AG10803 (cell line): ENCODE measurements at regions not wholly inside any gene's neighbourhood (a gene's known extent, or its start where the extent isn't known, plus 50 kb on each side); places are given as distances from the start of the nearest gene placed in this dataset.
"Not testable (repeated sequence)": the region's sequence is repeated elsewhere in the genome, so short reads cannot be mapped to it uniquely, and the experiment has no call there.

ENCODE experiments used
- DNase-seq: peaks from one replicate; pipeline ENCODE4 v3.0.0; 2010; ENCODE audit warnings: low read depth
- H3K4me3 ChIP-seq: 2 replicates; pipeline ENCODE4 v1.5.1; 2011; ENCODE audit warnings: mild to moderate bottlenecking, low read length, control low read depth
- TF ChIP-seq, protein P1 (sequence below): conservative IDR thresholded peaks from 2 replicates; pipeline ENCODE4 v1.5.1; 2011; ENCODE audit warnings: mild to moderate bottlenecking, low read length, control low read depth, inconsistent platforms

- peak; percentile 45 for DNase-seq
- H3K4me3 ChIP-seq = no peak overlapping the region
- TF ChIP-seq, protein P1, sequence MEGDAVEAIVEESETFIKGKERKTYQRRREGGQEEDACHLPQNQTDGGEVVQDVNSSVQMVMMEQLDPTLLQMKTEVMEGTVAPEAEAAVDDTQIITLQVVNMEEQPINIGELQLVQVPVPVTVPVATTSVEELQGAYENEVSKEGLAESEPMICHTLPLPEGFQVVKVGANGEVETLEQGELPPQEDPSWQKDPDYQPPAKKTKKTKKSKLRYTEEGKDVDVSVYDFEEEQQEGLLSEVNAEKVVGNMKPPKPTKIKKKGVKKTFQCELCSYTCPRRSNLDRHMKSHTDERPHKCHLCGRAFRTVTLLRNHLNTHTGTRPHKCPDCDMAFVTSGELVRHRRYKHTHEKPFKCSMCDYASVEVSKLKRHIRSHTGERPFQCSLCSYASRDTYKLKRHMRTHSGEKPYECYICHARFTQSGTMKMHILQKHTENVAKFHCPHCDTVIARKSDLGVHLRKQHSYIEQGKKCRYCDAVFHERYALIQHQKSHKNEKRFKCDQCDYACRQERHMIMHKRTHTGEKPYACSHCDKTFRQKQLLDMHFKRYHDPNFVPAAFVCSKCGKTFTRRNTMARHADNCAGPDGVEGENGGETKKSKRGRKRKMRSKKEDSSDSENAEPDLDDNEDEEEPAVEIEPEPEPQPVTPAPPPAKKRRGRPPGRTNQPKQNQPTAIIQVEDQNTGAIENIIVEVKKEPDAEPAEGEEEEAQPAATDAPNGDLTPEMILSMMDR = no peak
Measured at GRCh38 chr1:103274886-103275285, 166.6 kb upstream of the COL11A1 start.

DNA sequence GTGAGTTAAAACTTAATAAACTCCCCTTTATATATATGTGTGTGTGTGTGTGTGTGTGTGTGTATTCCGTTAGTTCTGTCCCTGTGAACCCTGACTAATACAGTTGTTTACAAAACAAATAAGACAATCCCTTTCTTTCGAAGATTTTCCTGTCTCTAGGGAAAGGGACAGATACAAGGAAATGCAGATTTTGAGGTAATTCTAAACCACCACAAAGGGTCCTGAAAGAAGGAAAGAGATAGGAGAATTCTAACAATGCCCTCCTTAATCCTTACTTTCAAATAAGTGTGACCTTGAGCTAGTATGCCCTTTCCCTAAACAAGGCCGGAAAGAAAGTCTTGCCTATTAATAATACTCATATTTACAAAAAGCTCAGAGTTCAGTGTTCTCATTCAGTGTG is 164.8 kb upstream of the COL11A1 start:
- no peak for DNase-seq
- TF ChIP-seq, protein P1 = no peak
- no peak overlapping the region for H3K4me3 ChIP-seq

GRCh38 chr1:103271471-103271870 is 163.1 kb upstream of the COL11A1 start:
- not testable (repeated sequence) for H3K4me3 ChIP-seq
- peak; percentile 90 for DNase-seq

GRCh38 chr1:103267893-103268292 is 159.6 kb upstream of the COL11A1 start:
- TF ChIP-seq, protein P1 = no peak
- DNase-seq = no peak
- no peak overlapping the region for H3K4me3 ChIP-seq

- peak; percentile 12 for DNase-seq
- H3K4me3 ChIP-seq = no peak overlapping the region
- TF ChIP-seq, protein P1 = no peak
Measured at GRCh38 chr1:103267266-103267665, 158.9 kb upstream of the COL11A1 start.

DNA sequence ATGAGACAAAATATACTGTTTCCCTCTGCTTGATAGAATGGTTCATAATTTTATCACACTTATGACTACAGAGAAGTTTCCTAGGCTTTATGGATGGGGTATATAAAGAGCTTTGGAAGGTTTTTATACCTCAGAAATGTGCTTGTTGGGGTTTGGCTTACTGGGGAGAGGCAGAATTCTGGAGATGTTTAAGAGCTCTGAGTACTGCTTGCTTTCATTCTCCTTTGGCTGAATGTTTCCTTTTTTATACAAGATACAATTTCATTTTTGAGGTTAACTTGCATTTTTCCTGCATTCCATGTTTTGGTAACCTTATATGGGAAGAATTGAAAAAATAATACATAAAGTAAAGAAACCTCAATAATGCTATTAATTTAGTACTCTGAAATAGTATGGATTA is 157.7 kb upstream of the COL11A1 start:
- H3K4me3 ChIP-seq = no peak overlapping the region
- TF ChIP-seq, protein P1 = no peak
- peak; percentile 55 for DNase-seq

GRCh38 chr1:103265551-103265950 is 157.2 kb upstream of the COL11A1 start:
- DNase-seq = peak; percentile 50
- H3K4me3 ChIP-seq = no peak overlapping the region
- TF ChIP-seq, protein P1 = no peak

DNA sequence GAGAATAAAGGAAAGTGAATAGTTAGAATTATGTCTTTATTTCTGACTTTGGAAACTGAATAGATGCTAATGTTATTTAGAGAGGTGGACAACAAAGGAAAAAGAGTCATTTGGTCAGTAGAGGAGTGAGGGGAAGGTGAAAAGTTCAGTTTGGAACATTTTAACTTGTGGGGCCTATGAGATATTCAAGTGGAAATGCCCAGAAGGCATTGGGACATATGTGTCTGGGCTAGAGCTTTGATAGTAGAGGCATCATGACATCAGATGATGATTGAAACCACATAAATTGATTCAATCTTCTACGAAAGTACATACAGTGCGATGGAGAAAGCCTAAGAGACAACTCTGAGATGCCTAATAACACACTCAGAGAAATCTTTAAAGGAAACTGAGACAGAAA is 151.7 kb upstream of the COL11A1 start:
- DNase-seq = no peak
- H3K4me3 ChIP-seq = no peak overlapping the region
- TF ChIP-seq, protein P1 = no peak
